ENCODE measurements at regions not wholly inside any gene's neighbourhood (a gene's known extent, or its start where the extent isn't known, plus 50 kb on each side); places are given as distances from the start of the nearest gene placed in this dataset.
"Not testable (repeated sequence)": the region's sequence is repeated elsewhere in the genome, so short reads cannot be mapped to it uniquely, and the experiment has no call there.

DNA sequence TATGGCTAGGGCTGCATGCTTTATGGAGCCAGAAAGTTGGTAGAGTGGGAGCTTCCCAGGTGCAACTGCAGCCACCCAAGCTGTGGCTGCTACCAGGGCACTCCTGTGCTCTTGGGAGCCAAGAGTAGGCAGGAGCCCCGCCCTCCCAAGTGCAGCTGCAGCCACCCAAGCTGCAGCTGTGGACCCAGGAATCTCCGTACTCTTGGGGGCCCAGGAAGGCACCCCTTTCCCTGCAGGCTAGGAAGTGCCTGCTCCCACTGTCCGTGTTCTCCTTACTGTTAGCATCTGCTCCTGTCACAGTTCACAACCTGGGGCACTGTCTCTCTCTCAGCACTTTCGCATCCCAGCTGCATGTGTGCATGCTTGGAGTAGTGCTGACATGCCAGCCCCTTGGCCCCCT is 1718.4 kb downstream of the SPATA31A7 start:
- not testable (repeated sequence) for TF ChIP-seq POLR2AphosphoS5 (IDR thresholded peaks at IDR 0.05; ENCODE audit: low read depth, low read length); POLR2A (IDR thresholded peaks at IDR 0.05; ENCODE audit: low read depth, low read length); SPI1 (IDR thresholded peaks at IDR 0.05; ENCODE audit: low read depth, low read length); TAF1 (IDR thresholded peaks at IDR 0.05; ENCODE audit: low read depth, low read length); PAX5 (IDR thresholded peaks at IDR 0.05; ENCODE audit: insufficient read depth, low read length, severe bottlenecking)
